ENCODE measurements at regions not wholly inside any gene's neighbourhood (a gene's known extent, or its start where the extent isn't known, plus 50 kb on each side); places are given as distances from the start of the nearest gene placed in this dataset.

GRCh38 chr16:5315914-5316313 lies 218.3 kb upstream of the EEF2KMT start:
- TF ChIP-seq CBX1 (IDR thresholded peaks at IDR 0.05; ENCODE audit: low read depth) = no peak
- no peak for TF ChIP-seq CTCF (CRISPR knock-in tag; IDR thresholded peaks at IDR 0.05)
- no peak for TF ChIP-seq EZH2 (conservative IDR thresholded peaks at IDR 0.05; ENCODE audit: low read depth, low read length)

Data from HepG2 (cell line).